Upper lobe of right lung (tissue), 1 donor: ENCODE measurements at regions not wholly inside any gene's neighbourhood (a gene's known extent, or its start where the extent isn't known, plus 50 kb on each side); places are given as distances from the start of the nearest gene placed in this dataset.

Source experiments
- ATAC-seq: fragments of 200-7000 bp; cut with Tn5 transposase; one replicate; pipeline ENCODE4 v1.9.1; 2020; ENCODE audit warnings: mild to moderate bottlenecking, moderate library complexity
- DNase-seq: peaks from one replicate; pipeline ENCODE4 v3.0.0-alpha.2; 2020
- H3K27ac ChIP-seq: fragments of 200-600 bp; one replicate; pipeline ENCODE4 v1.8.0; 2022
- H3K27me3 ChIP-seq: fragments of 200-600 bp; one replicate; pipeline ENCODE4 v1.8.0; 2022; ENCODE audit warnings: mild to moderate bottlenecking
- H3K36me3 ChIP-seq: fragments of 200-600 bp; one replicate; pipeline ENCODE4 v1.8.0; 2022
- H3K4me1 ChIP-seq: fragments of 200-600 bp; one replicate; pipeline ENCODE4 v1.8.0; 2022
- H3K4me3 ChIP-seq: fragments of 200-600 bp; one replicate; pipeline ENCODE4 v1.8.0; 2022; ENCODE audit warnings: mild to moderate bottlenecking
- H3K9me3 ChIP-seq: fragments of 200-600 bp; one replicate; pipeline ENCODE4 v1.8.0; 2022
- intact Hi-C: fragments of 100-400 bp; cut with DNase I; formaldehyde crosslinking; loops from one replicate; pipeline ENCODE4 v1.11.0; 2022
- TF ChIP-seq, protein P1 (sequence below): fragments of 200-600 bp; IDR thresholded peaks from one replicate; pipeline ENCODE4 v1.8.0; 2022; ENCODE audit warnings: antibody characterized with exemption
- donor health status: DM: no; HTN: yes; CAD: no; lungs with severe emphysema.

GRCh38 chr10:130407052-130407451 lies 270.9 kb downstream of the GLRX3 start:
- TF ChIP-seq, protein P1, sequence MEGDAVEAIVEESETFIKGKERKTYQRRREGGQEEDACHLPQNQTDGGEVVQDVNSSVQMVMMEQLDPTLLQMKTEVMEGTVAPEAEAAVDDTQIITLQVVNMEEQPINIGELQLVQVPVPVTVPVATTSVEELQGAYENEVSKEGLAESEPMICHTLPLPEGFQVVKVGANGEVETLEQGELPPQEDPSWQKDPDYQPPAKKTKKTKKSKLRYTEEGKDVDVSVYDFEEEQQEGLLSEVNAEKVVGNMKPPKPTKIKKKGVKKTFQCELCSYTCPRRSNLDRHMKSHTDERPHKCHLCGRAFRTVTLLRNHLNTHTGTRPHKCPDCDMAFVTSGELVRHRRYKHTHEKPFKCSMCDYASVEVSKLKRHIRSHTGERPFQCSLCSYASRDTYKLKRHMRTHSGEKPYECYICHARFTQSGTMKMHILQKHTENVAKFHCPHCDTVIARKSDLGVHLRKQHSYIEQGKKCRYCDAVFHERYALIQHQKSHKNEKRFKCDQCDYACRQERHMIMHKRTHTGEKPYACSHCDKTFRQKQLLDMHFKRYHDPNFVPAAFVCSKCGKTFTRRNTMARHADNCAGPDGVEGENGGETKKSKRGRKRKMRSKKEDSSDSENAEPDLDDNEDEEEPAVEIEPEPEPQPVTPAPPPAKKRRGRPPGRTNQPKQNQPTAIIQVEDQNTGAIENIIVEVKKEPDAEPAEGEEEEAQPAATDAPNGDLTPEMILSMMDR: no peak
- no peaks in the 10 kb centered on the region for H3K27me3 ChIP-seq
- H3K27ac ChIP-seq: no peak overlapping the region
- no peak for ATAC-seq
- no peaks in the 10 kb centered on the region for H3K9me3 ChIP-seq
- H3K36me3 ChIP-seq: no peaks in the 10 kb centered on the region
- no peak for DNase-seq
- H3K4me1 ChIP-seq: no peaks in the 10 kb centered on the region
- intact Hi-C loops: no loop called here
- no peak overlapping the region for H3K4me3 ChIP-seq

- ATAC-seq (no peak), DNase-seq (no peak)
- Histone ChIP-seq H3K9me3 (no peaks in the 10 kb centered on the region), H3K4me3 (no peak overlapping the region), H3K27me3 (no peaks in the 10 kb centered on the region), H3K4me1 (no peaks in the 10 kb centered on the region), H3K36me3 (no peaks in the 10 kb centered on the region), H3K27ac (no peak overlapping the region)
- intact Hi-C loops: no loop called here
- TF ChIP-seq, protein P1: no peak
Observed at GRCh38 chr10:130409331-130409730, 273.1 kb downstream of the GLRX3 start.

GRCh38 chr10:130409931-130410330 lies 273.7 kb downstream of the GLRX3 start:
- DNase-seq: no peak
- intact Hi-C loops: no loop called here
- ATAC-seq: no peak

DNA sequence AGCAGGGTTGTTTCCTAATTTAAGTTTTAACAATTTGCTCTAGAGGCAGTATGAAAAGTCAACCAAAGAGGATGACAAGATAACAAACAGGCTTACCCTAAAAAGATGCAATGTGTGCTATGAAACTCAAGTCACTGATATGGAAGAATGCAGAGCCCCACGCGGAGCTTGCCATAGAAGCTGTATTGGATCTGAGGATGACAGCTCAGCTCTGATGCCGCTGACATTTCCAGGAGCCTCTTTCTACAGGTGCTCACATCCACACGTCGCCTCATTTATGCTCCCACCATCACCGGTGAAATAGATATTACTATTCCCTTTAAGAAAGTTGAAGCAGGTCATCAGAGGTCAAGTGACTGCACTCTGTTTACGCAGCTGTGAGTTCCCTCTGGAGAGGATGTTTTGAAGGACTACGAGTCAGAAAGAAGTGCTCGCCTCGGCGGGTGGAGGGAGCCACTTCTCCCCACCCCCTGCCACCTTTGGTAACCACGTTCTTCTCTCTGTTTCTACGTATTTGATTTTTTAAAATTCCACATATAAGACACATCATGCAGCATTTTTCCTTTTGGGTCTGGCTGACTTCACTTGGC lies 275.4 kb downstream of the GLRX3 start:
- intact Hi-C loops: no loop called here
- H3K9me3 ChIP-seq: no peaks in the 10 kb centered on the region
- no peak overlapping the region for H3K27ac ChIP-seq
- peak; percentile 62 for ATAC-seq
- peak; percentile 28 for DNase-seq
- TF ChIP-seq, protein P1: no peak
- no peaks in the 10 kb centered on the region for H3K27me3 ChIP-seq
- no peaks in the 10 kb centered on the region for H3K4me1 ChIP-seq
- H3K36me3 ChIP-seq: no peaks in the 10 kb centered on the region
- H3K4me3 ChIP-seq: no peak overlapping the region

More at GRCh38 chr10:130409931-130410330, 273.7 kb downstream of the GLRX3 start:
- H3K27ac ChIP-seq: no peak overlapping the region
- H3K27me3 ChIP-seq: no peaks in the 10 kb centered on the region
- H3K4me3 ChIP-seq: no peak overlapping the region
- no peaks in the 10 kb centered on the region for H3K4me1 ChIP-seq
- no peaks in the 10 kb centered on the region for H3K36me3 ChIP-seq
- TF ChIP-seq, protein P1: no peak
- H3K9me3 ChIP-seq: no peaks in the 10 kb centered on the region

DNA sequence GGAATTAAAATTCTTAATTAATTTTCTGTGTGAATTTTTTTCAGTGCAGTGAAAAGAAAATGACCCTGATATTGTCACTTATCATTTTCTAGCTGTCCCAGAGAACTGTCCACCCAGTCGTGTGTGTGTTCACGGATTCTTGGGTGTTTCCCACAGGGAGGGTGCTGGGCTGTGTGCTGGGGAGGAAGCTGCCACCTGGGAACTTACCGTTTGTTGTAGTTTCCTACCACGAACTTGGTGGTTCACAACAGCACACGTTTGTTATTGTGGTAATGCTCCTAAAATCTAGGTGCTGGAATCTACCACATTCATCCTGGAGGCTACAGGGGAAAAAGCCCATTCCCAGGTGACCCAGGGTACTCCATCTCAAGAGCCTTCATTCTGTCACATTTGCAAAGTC lies 276.1 kb downstream of the GLRX3 start:
- TF ChIP-seq, protein P1: no peak
- intact Hi-C loops: no loop called here
- Histone ChIP-seq H3K4me3 (no peak overlapping the region), H3K36me3 (no peaks in the 10 kb centered on the region), H3K27me3 (no peaks in the 10 kb centered on the region), H3K27ac (no peak overlapping the region), H3K4me1 (no peaks in the 10 kb centered on the region), H3K9me3 (no peaks in the 10 kb centered on the region)
- DNase-seq (no peak), ATAC-seq (no peak)
